C4-2B (cell line): ENCODE measurements at regions not wholly inside any gene's neighbourhood (a gene's known extent, or its start where the extent isn't known, plus 50 kb on each side); places are given as distances from the start of the nearest gene placed in this dataset.

Experiments
- CTCF ChIP-seq: fragments of 450-650 bp; conservative IDR thresholded peaks from 2 replicates; pipeline ENCODE4 v1.5.1; 2017; ENCODE audit warnings: mild to moderate bottlenecking
- ZFX ChIP-seq: fragments of 450-650 bp; IDR thresholded peaks from 2 replicates; pipeline ENCODE4 v1.6.1; 2017

DNA sequence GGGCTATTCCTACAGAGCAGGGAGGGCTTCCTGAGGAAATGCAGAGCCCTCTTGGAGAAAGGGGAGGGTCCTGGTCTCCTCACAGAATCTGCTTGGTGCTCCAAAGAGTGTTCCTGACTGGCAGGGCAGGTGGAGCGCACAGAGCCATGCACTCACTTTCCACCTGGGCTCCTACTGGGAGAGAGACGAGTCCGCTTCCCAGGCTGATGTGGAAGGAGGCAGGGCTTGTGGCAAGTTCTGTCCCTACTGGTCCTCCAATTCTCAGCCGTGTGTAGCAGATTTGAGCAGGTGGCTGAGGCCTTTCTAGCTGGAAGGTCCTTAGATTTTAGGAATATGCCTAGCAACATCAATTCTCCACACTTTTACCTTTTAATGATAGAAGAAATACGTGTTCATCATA lies 111.5 kb upstream of the MKI67 start:
- TF ChIP-seq CTCF (no peak), ZFX (no peak)
